Neural progenitor cell (in vitro differentiated cells): ENCODE measurements at regions not wholly inside any gene's neighbourhood (a gene's known extent, or its start where the extent isn't known, plus 50 kb on each side); places are given as distances from the start of the nearest gene placed in this dataset.

ENCODE experiments used
- EZH2 ChIP-seq: fragments of 200-600 bp; sonication (generic); IDR thresholded peaks from 2 replicates; pipeline ENCODE4 v1.6.1; 2017; ENCODE audit warnings: antibody characterized with exemption, mild to moderate bottlenecking, moderate library complexity
- EZH2phosphoT487 ChIP-seq: fragments of 200-600 bp; sonication (generic); IDR thresholded peaks from 2 replicates; pipeline ENCODE4 v1.6.1; 2017; ENCODE audit warnings: antibody characterized with exemption
- TF ChIP-seq, protein P1 (sequence below): fragments of 200-600 bp; sonication (generic); IDR thresholded peaks from 2 replicates; pipeline ENCODE4 v1.5.1; 2017; ENCODE audit warnings: antibody characterized with exemption, mild to moderate bottlenecking

DNA sequence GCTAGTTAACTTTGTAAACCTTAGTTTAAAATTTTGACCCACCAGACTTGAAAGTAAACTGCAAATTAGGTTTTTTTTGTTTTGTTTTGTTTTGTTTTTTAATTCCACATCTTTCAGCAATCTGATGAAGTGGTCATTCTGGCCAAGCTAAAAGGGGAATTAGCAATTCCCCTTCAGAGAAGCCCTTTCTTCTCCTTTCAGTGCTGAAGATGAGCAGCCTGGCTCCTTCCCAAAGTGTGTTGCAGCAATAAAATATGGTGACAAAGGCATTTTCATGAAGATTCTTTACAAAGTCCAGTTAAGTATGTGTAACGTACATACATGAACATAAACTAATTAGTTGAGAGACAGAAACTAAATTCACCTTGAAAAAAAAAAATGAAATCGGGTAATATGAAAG lies 380.1 kb downstream of the NOVA1 start:
- TF ChIP-seq, protein P1, sequence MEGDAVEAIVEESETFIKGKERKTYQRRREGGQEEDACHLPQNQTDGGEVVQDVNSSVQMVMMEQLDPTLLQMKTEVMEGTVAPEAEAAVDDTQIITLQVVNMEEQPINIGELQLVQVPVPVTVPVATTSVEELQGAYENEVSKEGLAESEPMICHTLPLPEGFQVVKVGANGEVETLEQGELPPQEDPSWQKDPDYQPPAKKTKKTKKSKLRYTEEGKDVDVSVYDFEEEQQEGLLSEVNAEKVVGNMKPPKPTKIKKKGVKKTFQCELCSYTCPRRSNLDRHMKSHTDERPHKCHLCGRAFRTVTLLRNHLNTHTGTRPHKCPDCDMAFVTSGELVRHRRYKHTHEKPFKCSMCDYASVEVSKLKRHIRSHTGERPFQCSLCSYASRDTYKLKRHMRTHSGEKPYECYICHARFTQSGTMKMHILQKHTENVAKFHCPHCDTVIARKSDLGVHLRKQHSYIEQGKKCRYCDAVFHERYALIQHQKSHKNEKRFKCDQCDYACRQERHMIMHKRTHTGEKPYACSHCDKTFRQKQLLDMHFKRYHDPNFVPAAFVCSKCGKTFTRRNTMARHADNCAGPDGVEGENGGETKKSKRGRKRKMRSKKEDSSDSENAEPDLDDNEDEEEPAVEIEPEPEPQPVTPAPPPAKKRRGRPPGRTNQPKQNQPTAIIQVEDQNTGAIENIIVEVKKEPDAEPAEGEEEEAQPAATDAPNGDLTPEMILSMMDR, result no peak
- no peak for TF ChIP-seq EZH2phosphoT487
- no peak for TF ChIP-seq EZH2
